ENCODE measurements at regions not wholly inside any gene's neighbourhood (a gene's known extent, or its start where the extent isn't known, plus 50 kb on each side); places are given as distances from the start of the nearest gene placed in this dataset.

DNA sequence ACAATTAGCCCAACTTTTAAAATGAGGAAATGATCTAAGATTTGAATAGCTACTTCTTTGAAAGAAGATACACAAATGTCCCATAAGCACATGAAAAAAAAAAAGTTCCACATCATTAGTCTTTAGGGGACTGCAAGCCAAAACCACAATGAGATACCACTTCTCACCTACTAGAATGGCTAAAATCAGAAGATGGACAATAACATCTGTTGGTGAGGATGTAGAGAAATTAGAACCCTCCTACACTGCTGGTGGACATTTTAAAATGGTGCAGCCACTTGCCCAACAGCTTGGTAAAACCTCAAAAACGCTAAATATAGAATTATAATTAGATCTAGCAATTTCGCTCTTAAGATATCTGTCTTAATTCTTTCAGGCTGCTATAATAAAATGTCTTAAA, 77.1 kb downstream of the MEX3B start:
- H3T11ph ChIP-seq (ENCODE audit: low read length): no peak overlapping the region
- no peak overlapping the region for H3K14ac ChIP-seq (ENCODE audit: insufficient read depth, low read length)
- DNase-seq: no peak
- WGBS (ENCODE audit: extremely low coverage, insufficient read length, low lambda C conversion rate): no CpG with 5 or more reads among the region's 2 CpGs
- Mint-ChIP-seq H3K27me3 (ENCODE audit: low read depth) (no peaks in the 10 kb centered on the region), H3K36me3 (ENCODE audit: insufficient read depth in 1 of 3, low read depth in 3 of 3) (peaks cover 12 to 24% (median 23%) of the 10 kb centered on the region in 3 experiments), H3K4me3 (no peak overlapping the region), H3K9me3 (peaks cover 4 to 19% of the 10 kb centered on the region in 2 experiments; a peak in 4 of 5 replicates), H3K4me1 (no peaks in the 10 kb centered on the region), H3K27ac (no peak overlapping the region)
- TF ChIP-seq, protein P1, sequence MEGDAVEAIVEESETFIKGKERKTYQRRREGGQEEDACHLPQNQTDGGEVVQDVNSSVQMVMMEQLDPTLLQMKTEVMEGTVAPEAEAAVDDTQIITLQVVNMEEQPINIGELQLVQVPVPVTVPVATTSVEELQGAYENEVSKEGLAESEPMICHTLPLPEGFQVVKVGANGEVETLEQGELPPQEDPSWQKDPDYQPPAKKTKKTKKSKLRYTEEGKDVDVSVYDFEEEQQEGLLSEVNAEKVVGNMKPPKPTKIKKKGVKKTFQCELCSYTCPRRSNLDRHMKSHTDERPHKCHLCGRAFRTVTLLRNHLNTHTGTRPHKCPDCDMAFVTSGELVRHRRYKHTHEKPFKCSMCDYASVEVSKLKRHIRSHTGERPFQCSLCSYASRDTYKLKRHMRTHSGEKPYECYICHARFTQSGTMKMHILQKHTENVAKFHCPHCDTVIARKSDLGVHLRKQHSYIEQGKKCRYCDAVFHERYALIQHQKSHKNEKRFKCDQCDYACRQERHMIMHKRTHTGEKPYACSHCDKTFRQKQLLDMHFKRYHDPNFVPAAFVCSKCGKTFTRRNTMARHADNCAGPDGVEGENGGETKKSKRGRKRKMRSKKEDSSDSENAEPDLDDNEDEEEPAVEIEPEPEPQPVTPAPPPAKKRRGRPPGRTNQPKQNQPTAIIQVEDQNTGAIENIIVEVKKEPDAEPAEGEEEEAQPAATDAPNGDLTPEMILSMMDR (conservative IDR thresholded peaks at IDR 0.05): no peak
- H3K23me2 ChIP-seq (ENCODE audit: insufficient read length, low read depth, low read length, poor library complexity, severe bottlenecking): no peaks in the 10 kb centered on the region
- H2BK5ac ChIP-seq (ENCODE audit: insufficient read length, low read length): no peak overlapping the region
- no peaks in the 10 kb centered on the region for H4K20me1 ChIP-seq (ENCODE audit: control insufficient read depth, insufficient read depth, insufficient read length)
- H3K9ac ChIP-seq (ENCODE audit: extremely low read depth, insufficient read length, low read length): no peak overlapping the region
- no peak overlapping the region for H3K56ac ChIP-seq (ENCODE audit: insufficient read length, low read depth, low read length)
- H2BK20ac ChIP-seq (ENCODE audit: low read depth, low read length, poor library complexity, severe bottlenecking): no peak overlapping the region
- no peak overlapping the region for H4K91ac ChIP-seq (ENCODE audit: insufficient read length, low read depth, low read length)
- no peaks in the 10 kb centered on the region for H3K79me2 ChIP-seq (ENCODE audit: insufficient read depth, low read length)
- no peak overlapping the region for H3K18ac ChIP-seq (ENCODE audit: insufficient read length, low read depth, low read length)
- no peak overlapping the region for H2BK120ac ChIP-seq (ENCODE audit: low read depth, low read length, poor library complexity, severe bottlenecking)
- H2BK12ac ChIP-seq (ENCODE audit: insufficient read length, low read depth, low read length): no peak overlapping the region
- no peak overlapping the region for H2BK15ac ChIP-seq (ENCODE audit: low read depth, low read length)
- H2AFZ ChIP-seq (ENCODE audit: low read length): no peak overlapping the region
- no peak overlapping the region for H3K4ac ChIP-seq (ENCODE audit: low read depth, low read length)
- H3K27me3 ChIP-seq (ENCODE audit: insufficient read depth, low read length): no peaks in the 10 kb centered on the region
- H3K79me1 ChIP-seq (ENCODE audit: insufficient read depth, low read depth, low read length, poor library complexity, severe bottlenecking): no peaks in the 10 kb centered on the region
- no peaks in the 10 kb centered on the region for H3K9me3 ChIP-seq (ENCODE audit: control insufficient read depth, low read depth, low read length)
- H4K8ac ChIP-seq (replicated peaks; ENCODE audit: insufficient read length, low read depth, low read length): no peak overlapping the region
- no peak overlapping the region for H4K5ac ChIP-seq (ENCODE audit: insufficient read length, low read depth, low read length)
- H3K4me1 ChIP-seq (ENCODE audit: insufficient read depth, low read length): no peaks in the 10 kb centered on the region
- no peak overlapping the region for H2AK5ac ChIP-seq (ENCODE audit: insufficient read length, low read length)
- H3K27ac ChIP-seq (ENCODE audit: insufficient read length, low read depth, low read length): no peak overlapping the region
- H3K23ac ChIP-seq (ENCODE audit: insufficient read length, low read depth, low read length): no peak overlapping the region
- H3K4me2 ChIP-seq (ENCODE audit: insufficient read depth, insufficient read length, low read length): no peak overlapping the region

All from H9 (cell line).